Neural cell (in vitro differentiated cells): ENCODE measurements at regions not wholly inside any gene's neighbourhood (a gene's known extent, or its start where the extent isn't known, plus 50 kb on each side); places are given as distances from the start of the nearest gene placed in this dataset.

Source experiments
- H2AFZ ChIP-seq: fragments of 200-600, 300-800 bp; sonication (generic), shearing (Covaris generic); 2 replicates; pipeline ENCODE4 v1.6.0; 2014; ENCODE audit warnings: low read depth, mild to moderate bottlenecking, antibody characterized with exemption, low read length, moderate library complexity
- H3F3A ChIP-seq: fragments of 200-600 bp; shearing (Covaris generic); 2 replicates; pipeline ENCODE4 v1.6.1; 2016; ENCODE audit warnings: mild to moderate bottlenecking, moderate library complexity, mixed read lengths, antibody characterized with exemption, low read length; ENCODE audit not compliant: insufficient read depth, poor library complexity, severe bottlenecking
- H3K27ac ChIP-seq: fragments of 200-600, 300-800 bp; sonication (generic), shearing (Covaris generic); 2 replicates; pipeline ENCODE4 v1.5.1; 2014; ENCODE audit warnings: mild to moderate bottlenecking, low read length, moderate library complexity
- H3K27me3 ChIP-seq: fragments of 300-800, 200-600 bp; sonication (generic), shearing (Covaris generic); 2 replicates; pipeline ENCODE4 v1.6.0; 2014; ENCODE audit warnings: mild to moderate bottlenecking, low read depth, low read length, moderate library complexity; ENCODE audit not compliant: insufficient read depth
- H3K36me3 ChIP-seq: fragments of 300-800, 200-600 bp; sonication (generic), shearing (Covaris generic); 2 replicates; pipeline ENCODE4 v1.5.1; 2014; ENCODE audit warnings: mild to moderate bottlenecking, antibody characterized with exemption, low read length, moderate library complexity; ENCODE audit not compliant: insufficient read depth
- H3K4me2 ChIP-seq: fragments of 300-800, 200-600 bp; sonication (generic), shearing (Covaris generic); 2 replicates; pipeline ENCODE4 v1.6.0; 2014; ENCODE audit warnings: mild to moderate bottlenecking, low read length
- H3K4me3 ChIP-seq: fragments of 300-800, 200-600 bp; sonication (generic), shearing (Covaris generic); 2 replicates; pipeline ENCODE4 v1.5.1; 2014; ENCODE audit warnings: mild to moderate bottlenecking, low read length, moderate library complexity
- H3K79me2 ChIP-seq: fragments of 200-600 bp; shearing (Covaris generic); replicated peaks from 2 replicates; pipeline ENCODE4 v1.6.0; 2014; ENCODE audit warnings: mild to moderate bottlenecking, low read length, moderate library complexity; ENCODE audit not compliant: insufficient read depth
- H3K9ac ChIP-seq: fragments of 300-800, 200-600 bp; sonication (generic), shearing (Covaris generic); 2 replicates; pipeline ENCODE4 v1.6.1; 2016; ENCODE audit warnings: mild to moderate bottlenecking, low read length, mixed read lengths
- H3K9me2 ChIP-seq: fragments of 200-600 bp; shearing (Covaris generic); 2 replicates; pipeline ENCODE4 v1.6.1; 2016; ENCODE audit warnings: mild to moderate bottlenecking, low read length, mixed read lengths; ENCODE audit not compliant: insufficient read depth
- H3K9me3 ChIP-seq: fragments of 200-600, 300-800 bp; sonication (generic), shearing (Covaris generic); 2 replicates; pipeline ENCODE4 v1.6.1; 2016; ENCODE audit warnings: mild to moderate bottlenecking, mixed run types, low read length, moderate library complexity, mixed read lengths
- H4K20me1 ChIP-seq: fragments of 200-600 bp; shearing (Covaris generic); 2 replicates; pipeline ENCODE4 v1.6.1; 2016; ENCODE audit warnings: mild to moderate bottlenecking, mixed run types; ENCODE audit not compliant: insufficient read depth
- CTCF ChIP-seq: fragments of 450-650 bp; IDR thresholded peaks from 2 replicates; pipeline ENCODE4 v1.5.1; 2014; ENCODE audit warnings: antibody characterized with exemption, mild to moderate bottlenecking, moderate library complexity; ENCODE audit not compliant: poor library complexity, severe bottlenecking
- EP300 ChIP-seq: fragments of 450-650 bp; conservative IDR thresholded peaks from 2 replicates; pipeline ENCODE4 v1.6.1; 2014; ENCODE audit warnings: antibody characterized with exemption, mild to moderate bottlenecking, moderate library complexity; ENCODE audit not compliant: poor library complexity, severe bottlenecking
- EZH2 ChIP-seq: fragments of 200-600, 300-800 bp; shearing (Covaris generic), sonication (generic); IDR thresholded peaks from 2 replicates; pipeline ENCODE4 v1.6.1; 2014; ENCODE audit warnings: antibody characterized with exemption, low read length, borderline replicate concordance, mild to moderate bottlenecking; ENCODE audit not compliant: insufficient read depth, poor library complexity, severe bottlenecking
- MXI1 ChIP-seq: fragments of 450-650 bp; conservative IDR thresholded peaks from 2 replicates; pipeline ENCODE4 v1.6.1; 2014; ENCODE audit warnings: antibody characterized with exemption, mild to moderate bottlenecking; ENCODE audit not compliant: poor library complexity, severe bottlenecking
- POLR2AphosphoS5 ChIP-seq: IDR thresholded peaks from 2 replicates; pipeline ENCODE4 v1.6.1; 2012
- RAD21 ChIP-seq: fragments of 450-650 bp; conservative IDR thresholded peaks from 2 replicates; pipeline ENCODE4 v1.6.1; 2014; ENCODE audit warnings: antibody characterized with exemption, mild to moderate bottlenecking, moderate library complexity
- REST ChIP-seq: IDR thresholded peaks from 2 replicates; pipeline ENCODE4 v1.6.1; 2012; ENCODE audit warnings: borderline replicate concordance
- SMC3 ChIP-seq: fragments of 450-650 bp; conservative IDR thresholded peaks from 2 replicates; pipeline ENCODE4 v1.6.1; 2014; ENCODE audit warnings: antibody characterized with exemption, mild to moderate bottlenecking, moderate library complexity; ENCODE audit not compliant: poor library complexity
- TAF1 ChIP-seq: IDR thresholded peaks from 2 replicates; pipeline ENCODE4 v1.6.1; 2012; ENCODE audit warnings: low read depth

- no peak overlapping the region for H3K27ac ChIP-seq
- H3K36me3 ChIP-seq, result no peaks in the 10 kb centered on the region
Observed at GRCh38 chr7:79524048-79524447, 70.6 kb upstream of the MAGI2 start.

GRCh38 chr7:79523436-79523835 lies 70.0 kb upstream of the MAGI2 start:
- no peaks in the 10 kb centered on the region for H3K79me2 ChIP-seq
- H3K27me3 ChIP-seq, result no peaks in the 10 kb centered on the region
- TF ChIP-seq RAD21, result no peak
- no peak for TF ChIP-seq SMC3
- TF ChIP-seq TAF1, result no peak
- TF ChIP-seq EP300, result no peak
- TF ChIP-seq REST, result no peak
- no peak for TF ChIP-seq EZH2
- no peak for TF ChIP-seq MXI1
- no peak for TF ChIP-seq CTCF
- TF ChIP-seq POLR2AphosphoS5, result no peak
- H3F3A ChIP-seq, result no peaks in the 10 kb centered on the region
- H3K36me3 ChIP-seq, result no peaks in the 10 kb centered on the region
- no peaks in the 10 kb centered on the region for H3K9me2 ChIP-seq
- H3K9me3 ChIP-seq, result no peaks in the 10 kb centered on the region
- no peak overlapping the region for H3K9ac ChIP-seq
- no peak overlapping the region for H3K27ac ChIP-seq
- H4K20me1 ChIP-seq, result no peaks in the 10 kb centered on the region
- no peak overlapping the region for H3K4me2 ChIP-seq
- H2AFZ ChIP-seq, result no peak overlapping the region
- no peak overlapping the region for H3K4me3 ChIP-seq

More at GRCh38 chr7:79524048-79524447, 70.6 kb upstream of the MAGI2 start:
- Histone ChIP-seq H3K4me3 (no peak overlapping the region), H3K9ac (no peak overlapping the region), H3K9me3 (no peaks in the 10 kb centered on the region), H3F3A (no peaks in the 10 kb centered on the region), H3K27me3 (no peaks in the 10 kb centered on the region), H4K20me1 (no peaks in the 10 kb centered on the region), H3K9me2 (no peaks in the 10 kb centered on the region), H3K4me2 (no peak overlapping the region), H3K79me2 (no peaks in the 10 kb centered on the region), H2AFZ (no peak overlapping the region)
- no peak for TF ChIP-seq SMC3
- TF ChIP-seq EP300, result no peak

- Histone ChIP-seq H3K27ac (no peak overlapping the region), H3K9me3 (no peaks in the 10 kb centered on the region), H3K9me2 (no peaks in the 10 kb centered on the region), H3K79me2 (no peaks in the 10 kb centered on the region), H2AFZ (no peak overlapping the region), H4K20me1 (no peaks in the 10 kb centered on the region), H3K36me3 (no peaks in the 10 kb centered on the region), H3K27me3 (no peaks in the 10 kb centered on the region), H3K9ac (no peak overlapping the region), H3K4me2 (no peak overlapping the region), H3F3A (no peaks in the 10 kb centered on the region), H3K4me3 (no peak overlapping the region)
- TF ChIP-seq REST (no peak), RAD21 (no peak), CTCF (no peak)
Observed at GRCh38 chr7:79520543-79520942, 67.1 kb upstream of the MAGI2 start.
